Activated T-helper 2 cell treated with anti-CD3 and anti-CD28 coated beads, Interferon-gamma antibody, Interleukin-2, Interleukin-4, amounts not matched to agents 10 μg/mL and 5 μg/mL and 100 μg/mL, durations not matched to agents 14 hours and 24 hours and 36 hours (primary cell): ENCODE measurements at regions not wholly inside any gene's neighbourhood (a gene's known extent, or its start where the extent isn't known, plus 50 kb on each side); places are given as distances from the start of the nearest gene placed in this dataset.

Experiments
- DNase-seq: peaks from one replicate; pipeline ENCODE4 v3.0.0; 2021; ENCODE audit warnings: low spot score
- H3K27ac Mint-ChIP-seq: one replicate; pipeline ENCODE4 v1.8.0; 2021; ENCODE audit warnings: mixed read lengths
- H3K27me3 Mint-ChIP-seq: one replicate; pipeline ENCODE4 v1.8.0; 2021; ENCODE audit warnings: low read depth, mixed read lengths
- H3K36me3 Mint-ChIP-seq: one replicate; pipeline ENCODE4 v1.8.0; 2021; ENCODE audit warnings: low read depth, mixed read lengths
- H3K4me1 Mint-ChIP-seq: one replicate; pipeline ENCODE4 v1.8.0; 2021; ENCODE audit warnings: low read depth, mixed read lengths
- H3K4me3 Mint-ChIP-seq: one replicate; pipeline ENCODE4 v1.8.0; 2021; ENCODE audit warnings: low read depth, mild to moderate bottlenecking, moderate library complexity, mixed read lengths
- H3K9me3 Mint-ChIP-seq: one replicate; pipeline ENCODE4 v1.8.0; 2021; ENCODE audit warnings: mixed read lengths
- intact Hi-C: fragments of 100-400 bp; cut with micrococcal nuclease; formaldehyde crosslinking; loops from one replicate; pipeline ENCODE4 v1.15.1; 2023

DNA sequence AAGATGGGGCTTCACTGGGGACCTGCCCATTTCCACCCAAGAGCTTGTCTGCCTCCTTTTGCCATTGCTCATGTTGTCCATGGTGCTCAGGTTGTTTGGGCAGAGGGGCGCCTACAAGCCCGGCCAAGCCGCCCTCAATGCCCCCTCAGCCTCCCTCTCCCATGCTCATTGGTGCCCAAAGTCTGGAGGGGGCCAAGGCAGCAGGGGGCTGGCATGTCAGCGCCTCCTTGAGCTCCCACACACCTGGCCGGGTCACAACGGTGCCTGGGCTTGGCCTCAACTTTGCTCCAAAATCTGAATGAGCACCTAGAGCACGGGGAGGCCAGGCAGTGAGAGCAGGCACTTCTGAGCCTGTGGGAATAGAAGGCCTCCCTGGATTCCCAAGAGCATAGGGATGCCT lies 1598.8 kb downstream of the PCDH7 start:
- no peak overlapping the region for H3K27ac Mint-ChIP-seq
- no peak for DNase-seq
- H3K27me3 Mint-ChIP-seq = no peaks in the 10 kb centered on the region
- intact Hi-C loops = no loop called here
- no peaks in the 10 kb centered on the region for H3K36me3 Mint-ChIP-seq
- H3K9me3 Mint-ChIP-seq = peaks cover 58% of the 10 kb centered on the region
- no peak overlapping the region for H3K4me3 Mint-ChIP-seq
- no peaks in the 10 kb centered on the region for H3K4me1 Mint-ChIP-seq

DNA sequence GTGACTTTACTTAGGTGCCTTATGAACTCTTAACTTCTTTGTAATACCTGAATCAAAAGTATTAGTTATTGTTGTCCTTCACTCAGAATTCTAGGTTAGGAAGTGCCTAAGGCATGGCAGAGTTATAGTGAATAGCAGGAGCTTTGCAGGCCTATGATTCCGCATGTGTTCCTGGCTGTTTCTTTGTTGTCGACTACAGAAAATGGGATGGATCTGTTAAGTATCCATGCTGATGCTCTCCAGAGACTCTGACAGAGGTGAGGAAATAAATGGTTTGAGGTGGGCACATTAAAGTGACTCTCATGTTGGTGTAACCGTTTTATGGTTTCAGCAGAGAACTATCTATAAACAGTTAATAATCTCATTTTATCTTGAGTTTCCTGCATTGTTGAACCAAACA lies 1601.3 kb downstream of the PCDH7 start:
- intact Hi-C loops = no loop called here
- H3K27ac Mint-ChIP-seq = no peak overlapping the region
- H3K4me3 Mint-ChIP-seq = no peak overlapping the region
- peaks cover 68% of the 10 kb centered on the region for H3K9me3 Mint-ChIP-seq
- H3K4me1 Mint-ChIP-seq = no peaks in the 10 kb centered on the region
- no peaks in the 10 kb centered on the region for H3K36me3 Mint-ChIP-seq
- no peaks in the 10 kb centered on the region for H3K27me3 Mint-ChIP-seq
- no peak for DNase-seq

DNA sequence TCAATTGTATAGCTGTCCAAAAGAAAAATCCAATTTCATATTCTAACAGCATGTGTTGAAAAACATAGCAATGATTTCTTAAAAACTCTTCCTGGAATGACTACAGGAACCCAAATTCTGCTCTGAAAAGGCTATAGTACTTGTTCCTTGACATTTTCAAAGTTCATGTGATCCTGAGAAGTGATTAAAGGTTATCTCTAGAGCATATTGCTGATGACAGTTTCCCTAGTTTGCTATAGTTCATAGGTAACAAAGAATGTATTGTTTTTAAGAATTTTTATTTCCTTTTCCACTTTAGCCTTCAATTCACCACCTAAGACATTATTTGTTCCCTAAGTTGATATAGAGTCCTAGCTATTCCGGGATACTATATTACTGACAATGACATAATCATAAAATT lies 1614.6 kb downstream of the PCDH7 start:
- no peak overlapping the region for H3K27ac Mint-ChIP-seq
- no peak for DNase-seq
- no peaks in the 10 kb centered on the region for H3K4me1 Mint-ChIP-seq
- H3K9me3 Mint-ChIP-seq = peaks cover 25% of the 10 kb centered on the region
- intact Hi-C loops = no loop called here
- H3K4me3 Mint-ChIP-seq = no peak overlapping the region
- H3K36me3 Mint-ChIP-seq = no peaks in the 10 kb centered on the region
- H3K27me3 Mint-ChIP-seq = no peaks in the 10 kb centered on the region

DNA sequence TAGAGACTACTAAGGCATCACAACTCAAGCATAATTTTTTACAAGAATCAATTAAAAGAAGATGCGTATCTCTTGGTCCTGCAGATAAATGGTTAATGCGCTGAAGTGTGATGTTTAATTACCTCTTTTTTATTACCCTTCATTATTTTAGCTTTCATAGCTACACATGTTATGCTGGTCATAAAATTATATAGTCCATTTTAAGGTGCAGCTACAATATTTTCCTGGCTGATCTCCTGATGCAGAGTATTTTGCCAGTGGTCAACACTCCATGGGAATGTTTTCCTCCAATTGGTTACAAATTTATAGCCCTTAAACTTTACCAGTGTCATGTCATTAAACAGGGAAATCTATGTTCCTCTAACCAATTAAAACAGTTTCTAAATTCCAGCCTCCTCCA lies 1617.2 kb downstream of the PCDH7 start:
- intact Hi-C loops = no loop called here

DNA sequence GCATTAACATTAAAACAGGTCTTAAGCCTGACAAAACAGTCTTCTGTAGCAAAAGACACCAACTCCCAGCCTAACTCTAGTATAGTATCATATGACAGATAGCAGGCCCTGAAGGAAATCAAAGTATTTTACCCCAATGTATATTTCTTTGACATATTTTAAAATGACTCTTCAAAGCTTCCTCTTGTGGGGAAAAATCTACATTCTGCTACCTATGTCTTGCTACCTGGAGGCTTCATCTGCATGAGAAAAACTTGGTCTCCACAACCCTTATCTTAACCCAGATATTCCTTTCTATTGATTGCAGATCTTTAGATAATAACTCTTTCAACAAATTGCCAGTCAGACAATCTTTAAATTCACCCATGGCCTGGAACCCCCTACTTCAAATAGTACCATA lies 1620.4 kb downstream of the PCDH7 start:
- intact Hi-C loops = no loop called here
- no peak for DNase-seq
- Mint-ChIP-seq H3K4me3 (no peak overlapping the region), H3K36me3 (no peaks in the 10 kb centered on the region), H3K27me3 (no peaks in the 10 kb centered on the region), H3K27ac (no peak overlapping the region), H3K4me1 (no peaks in the 10 kb centered on the region), H3K9me3 (peaks cover 21% of the 10 kb centered on the region)

More for the DNA sequence above, 1617.2 kb downstream of the PCDH7 start:
- Mint-ChIP-seq H3K9me3 (peaks cover 27% of the 10 kb centered on the region), H3K4me3 (no peak overlapping the region), H3K27ac (no peak overlapping the region), H3K4me1 (no peaks in the 10 kb centered on the region), H3K27me3 (no peaks in the 10 kb centered on the region), H3K36me3 (no peaks in the 10 kb centered on the region)
- DNase-seq = no peak

DNA sequence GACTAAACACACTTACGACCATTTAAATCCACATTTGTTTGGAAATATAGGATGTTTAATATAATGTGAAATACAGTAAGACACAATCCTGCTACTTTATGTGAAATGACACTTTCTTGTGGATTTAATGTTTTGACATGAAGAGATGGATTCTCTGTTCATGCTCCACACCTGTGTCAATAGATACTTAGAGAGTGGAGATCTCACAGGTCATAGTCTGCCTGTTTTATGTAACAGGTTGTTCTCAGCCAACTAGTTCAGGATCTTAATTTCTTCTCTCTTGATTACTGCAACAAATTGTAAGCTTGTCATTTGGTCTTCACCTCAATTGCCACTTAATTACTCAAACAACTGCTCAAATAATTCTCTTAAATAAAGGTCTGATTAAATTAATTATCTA lies 1621.2 kb downstream of the PCDH7 start:
- H3K27ac Mint-ChIP-seq = no peak overlapping the region
- no peaks in the 10 kb centered on the region for H3K27me3 Mint-ChIP-seq
- H3K36me3 Mint-ChIP-seq = no peaks in the 10 kb centered on the region
- peaks cover 19% of the 10 kb centered on the region for H3K9me3 Mint-ChIP-seq
- H3K4me3 Mint-ChIP-seq = no peak overlapping the region
- DNase-seq = no peak
- intact Hi-C loops = no loop called here
- no peaks in the 10 kb centered on the region for H3K4me1 Mint-ChIP-seq

DNA sequence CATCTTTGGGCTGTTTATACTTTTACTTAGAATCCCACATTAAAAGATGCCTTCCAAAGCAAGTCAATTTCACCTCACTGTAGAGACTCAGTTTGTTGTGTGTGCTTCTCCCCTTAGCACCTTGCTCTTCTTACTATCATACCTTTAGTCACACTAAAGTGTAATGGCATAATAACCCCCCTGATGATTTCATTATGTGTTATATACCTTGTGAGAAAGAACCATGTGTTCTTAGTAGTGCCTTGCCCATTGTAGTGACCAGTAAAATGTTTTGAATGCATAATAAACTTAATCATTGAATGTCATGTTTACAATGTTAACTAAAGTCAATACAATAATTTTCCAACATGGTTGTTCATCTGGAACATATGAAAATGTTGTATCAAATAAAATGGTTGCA lies 1621.9 kb downstream of the PCDH7 start:
- Mint-ChIP-seq H3K4me1 (no peaks in the 10 kb centered on the region), H3K27me3 (no peaks in the 10 kb centered on the region), H3K27ac (no peak overlapping the region), H3K4me3 (no peak overlapping the region), H3K9me3 (peaks cover 25% of the 10 kb centered on the region), H3K36me3 (no peaks in the 10 kb centered on the region)
- intact Hi-C loops = no loop called here
- DNase-seq = no peak

DNA sequence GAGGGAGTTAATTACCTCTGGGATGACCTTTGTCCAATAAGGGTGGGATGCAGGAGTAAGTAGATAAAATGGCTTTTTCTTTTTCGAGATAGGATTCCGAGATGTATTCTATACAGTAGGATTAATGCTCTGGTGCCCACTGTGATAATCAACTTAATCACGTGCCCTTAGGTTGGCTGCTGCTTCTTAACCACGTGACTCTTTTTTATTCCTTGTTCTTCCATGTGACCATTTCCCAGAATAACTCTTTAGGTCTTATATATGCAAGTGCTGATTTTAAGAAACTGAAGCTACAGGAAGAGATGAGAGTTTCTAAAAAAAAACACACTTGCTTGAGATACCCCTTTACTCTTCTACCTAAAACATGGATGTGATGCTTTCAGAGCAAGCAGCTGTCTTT lies 1628.9 kb downstream of the PCDH7 start:
- Mint-ChIP-seq H3K27me3 (no peaks in the 10 kb centered on the region), H3K27ac (no peak overlapping the region), H3K4me3 (no peak overlapping the region), H3K9me3 (peaks cover 36% of the 10 kb centered on the region), H3K36me3 (no peaks in the 10 kb centered on the region), H3K4me1 (no peaks in the 10 kb centered on the region)
- intact Hi-C loops = no loop called here
- DNase-seq = no peak

DNA sequence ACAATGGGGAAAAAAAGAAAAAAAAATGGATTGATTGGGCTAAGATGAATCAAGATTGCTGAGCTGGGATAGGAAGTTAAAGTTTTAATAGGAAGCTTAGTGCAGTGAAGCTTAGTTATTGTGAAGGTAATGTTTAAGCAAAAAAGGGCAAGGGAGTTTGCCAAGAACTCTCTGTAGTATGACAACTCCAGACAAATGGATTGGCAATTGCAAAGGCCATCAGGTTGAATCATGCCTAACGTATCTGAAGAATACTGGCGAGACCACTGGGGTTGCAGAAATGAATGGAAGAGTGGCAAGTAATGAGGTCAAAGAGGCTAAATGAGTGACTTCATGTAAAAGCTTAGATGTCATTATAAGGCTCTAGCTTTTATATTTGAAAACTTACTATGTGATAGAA lies 1654.0 kb downstream of the PCDH7 start:
- Mint-ChIP-seq H3K9me3 (peaks cover 20% of the 10 kb centered on the region), H3K4me3 (no peak overlapping the region), H3K27ac (no peak overlapping the region), H3K4me1 (no peaks in the 10 kb centered on the region), H3K27me3 (no peaks in the 10 kb centered on the region), H3K36me3 (no peaks in the 10 kb centered on the region)
- intact Hi-C loops = no loop called here
- DNase-seq = no peak

DNA sequence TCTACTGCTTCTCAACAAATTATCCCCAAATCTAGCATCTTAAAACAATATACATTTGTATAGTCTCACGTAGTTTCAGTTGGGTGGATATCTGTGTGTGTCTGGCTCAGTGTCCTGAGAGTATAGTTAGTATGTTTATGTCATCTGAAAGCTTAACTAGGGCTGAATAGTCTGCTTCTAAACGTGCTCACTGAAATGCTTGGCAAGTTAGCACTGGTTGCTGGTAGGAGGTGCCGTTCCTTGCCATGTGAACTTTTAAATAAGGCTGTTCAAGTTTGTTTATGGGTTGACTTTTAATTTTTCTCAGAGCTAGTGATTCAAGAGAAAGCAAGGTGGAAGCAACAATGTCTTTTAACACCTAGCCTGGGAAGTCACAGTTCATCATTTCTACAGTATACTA lies 1673.6 kb downstream of the PCDH7 start:
- Mint-ChIP-seq H3K36me3 (no peaks in the 10 kb centered on the region), H3K27ac (no peak overlapping the region), H3K9me3 (peaks cover 31% of the 10 kb centered on the region), H3K4me3 (no peak overlapping the region), H3K4me1 (no peaks in the 10 kb centered on the region), H3K27me3 (no peaks in the 10 kb centered on the region)
- DNase-seq = no peak
- intact Hi-C loops = no loop called here

DNA sequence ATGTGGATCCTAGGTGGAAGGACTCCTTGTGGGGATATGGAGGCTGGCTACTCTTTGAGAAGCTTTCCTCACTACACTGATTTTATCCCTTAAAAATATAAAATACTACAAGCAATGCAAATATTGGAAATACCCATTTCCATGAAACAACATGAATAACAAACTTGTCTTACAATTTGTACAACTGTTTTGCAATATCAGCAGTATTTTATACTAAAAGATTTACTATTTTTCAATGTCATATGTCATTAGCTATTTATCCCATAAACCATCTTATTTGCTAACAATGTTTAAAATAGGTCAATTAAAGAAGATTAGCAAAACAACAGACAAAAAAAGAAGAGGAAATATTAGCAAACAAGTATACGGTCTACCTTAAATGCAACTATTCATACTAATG lies 1674.1 kb downstream of the PCDH7 start:
- no peak for DNase-seq
- H3K4me1 Mint-ChIP-seq = no peaks in the 10 kb centered on the region
- no peak overlapping the region for H3K4me3 Mint-ChIP-seq
- no peaks in the 10 kb centered on the region for H3K27me3 Mint-ChIP-seq
- H3K9me3 Mint-ChIP-seq = peaks cover 29% of the 10 kb centered on the region
- intact Hi-C loops = no loop called here
- H3K36me3 Mint-ChIP-seq = no peaks in the 10 kb centered on the region
- no peak overlapping the region for H3K27ac Mint-ChIP-seq

DNA sequence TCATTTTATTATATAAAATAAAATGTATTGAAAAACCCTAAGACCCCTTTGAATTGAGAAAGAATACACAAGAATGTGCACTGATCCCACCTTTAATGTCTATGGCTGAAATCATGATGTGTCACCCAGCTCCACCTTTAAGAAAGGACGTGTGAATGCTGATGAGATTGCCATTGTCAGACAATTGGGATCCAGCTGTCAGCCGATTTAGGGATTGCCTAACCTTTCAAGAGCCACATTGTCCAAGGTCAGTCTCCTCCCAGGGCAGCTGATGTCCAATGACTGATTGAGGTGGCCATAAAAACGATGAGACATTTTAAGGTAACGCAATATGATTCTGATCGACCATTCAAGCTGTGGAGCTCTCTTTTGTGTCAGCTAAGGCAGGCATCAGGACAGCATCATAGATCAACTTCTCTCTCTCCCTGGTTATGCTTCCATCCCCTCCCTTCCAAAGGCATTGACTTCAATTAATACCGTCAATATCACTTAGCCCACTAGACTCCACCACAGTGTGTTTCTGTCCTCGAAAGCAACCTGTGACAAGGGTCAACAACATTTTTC lies 1676.4 kb downstream of the PCDH7 start:
- intact Hi-C loops = no loop called here
- no peak for DNase-seq
- Mint-ChIP-seq H3K36me3 (no peaks in the 10 kb centered on the region), H3K4me3 (no peak overlapping the region), H3K27me3 (no peaks in the 10 kb centered on the region), H3K9me3 (peaks cover 29% of the 10 kb centered on the region), H3K4me1 (no peaks in the 10 kb centered on the region), H3K27ac (no peak overlapping the region)

DNA sequence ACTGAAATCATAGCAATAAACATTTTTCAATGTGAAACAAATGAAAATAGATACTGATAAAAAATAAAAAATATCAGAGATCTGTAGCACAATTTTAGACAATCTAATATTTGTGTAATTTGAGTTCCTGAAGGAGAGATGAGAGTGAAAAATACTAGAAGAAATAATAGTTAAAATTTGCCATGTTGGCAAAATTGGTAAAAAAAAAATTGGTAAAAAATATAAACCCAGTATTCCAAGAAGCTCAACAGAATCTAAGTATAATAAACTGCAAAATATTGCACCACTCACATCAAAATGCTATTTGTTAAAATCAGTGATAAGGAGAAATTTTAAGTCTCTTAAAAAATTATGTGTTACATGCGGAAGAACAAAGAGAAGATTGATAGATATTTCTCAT lies 1680.7 kb downstream of the PCDH7 start:
- no peak overlapping the region for H3K4me3 Mint-ChIP-seq
- no peaks in the 10 kb centered on the region for H3K4me1 Mint-ChIP-seq
- H3K27me3 Mint-ChIP-seq = no peaks in the 10 kb centered on the region
- H3K36me3 Mint-ChIP-seq = no peaks in the 10 kb centered on the region
- peaks cover 30% of the 10 kb centered on the region for H3K9me3 Mint-ChIP-seq
- no peak overlapping the region for H3K27ac Mint-ChIP-seq
- intact Hi-C loops = no loop called here
- no peak for DNase-seq

DNA sequence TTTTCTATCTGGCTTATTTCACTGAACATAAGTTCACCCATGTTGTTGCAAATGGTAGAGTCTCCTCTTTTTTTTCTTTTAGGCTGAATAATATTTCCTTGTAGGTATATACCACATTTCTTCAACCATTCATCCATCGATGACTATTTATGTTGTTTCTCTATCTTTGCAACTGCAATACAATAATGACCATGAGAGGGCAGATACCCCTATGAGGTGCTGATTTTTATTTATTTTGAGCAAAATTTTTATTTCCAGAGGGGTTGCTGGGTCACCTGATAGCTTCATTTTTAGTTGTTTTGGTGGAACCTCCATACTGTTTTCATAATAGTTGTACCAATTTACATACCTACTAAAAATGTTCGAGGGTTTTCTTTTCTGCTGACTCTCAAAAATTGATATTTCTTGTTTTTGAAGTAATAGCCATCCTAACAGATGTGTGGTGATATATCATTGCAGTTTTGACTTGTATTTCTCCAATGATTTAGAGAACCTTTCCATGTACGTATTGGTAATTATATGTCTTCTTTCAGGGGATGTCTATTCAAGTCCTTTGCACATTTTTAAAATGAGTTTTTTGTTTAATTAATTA lies 1697.0 kb downstream of the PCDH7 start:
- DNase-seq = no peak
- Mint-ChIP-seq H3K4me3 (no peak overlapping the region), H3K36me3 (no peaks in the 10 kb centered on the region), H3K9me3 (peaks cover 46% of the 10 kb centered on the region), H3K27me3 (no peaks in the 10 kb centered on the region), H3K27ac (no peak overlapping the region), H3K4me1 (no peaks in the 10 kb centered on the region)
- intact Hi-C loops = no loop called here
